Lung (tissue), 11 donors: ENCODE measurements at regions not wholly inside any gene's neighbourhood (a gene's known extent, or its start where the extent isn't known, plus 50 kb on each side); places are given as distances from the start of the nearest gene placed in this dataset.

Experiments
- ATAC-seq: fragments of 200-7000 bp; cut with Tn5 transposase; one replicate; pipeline ENCODE4 v1.9.1; 2020; ENCODE audit warnings: moderate number of reproducible peaks; ENCODE audit not compliant: insufficient read depth, low FRiP score
- DNase-seq, 3 donors: peaks; one replicate each; pipeline ENCODE4 v3.0.0-alpha.2; 2013 to 2017
- H3K27ac ChIP-seq, 2 donors: one replicate each; pipeline ENCODE4 v1.5.1; 2013; ENCODE audit warnings: mild to moderate bottlenecking in 2 of 2, moderate library complexity in 2 of 2, control low read depth in 1 of 2, inconsistent platforms in 1 of 2, low read depth in 1 of 2, low read length in 1 of 2
- H3K27me3 ChIP-seq, 3 donors: one replicate each; pipeline ENCODE4 v1.5.1; 2013; ENCODE audit warnings: low read length in 2 of 3; ENCODE audit not compliant: control insufficient read depth in 3 of 3, insufficient read depth in 3 of 3
- H3K36me3 ChIP-seq, 4 donors: one replicate each; pipeline ENCODE4 v1.5.1; 2013; ENCODE audit warnings: low read length in 4 of 4, mild to moderate bottlenecking in 1 of 4, moderate library complexity in 1 of 4; ENCODE audit not compliant: control insufficient read depth in 4 of 4, insufficient read depth in 4 of 4
- H3K4me1 ChIP-seq, 5 donors: one replicate each; pipeline ENCODE4 v1.5.1; 2013; ENCODE audit warnings: low read length in 5 of 5, mild to moderate bottlenecking in 2 of 5, moderate library complexity in 1 of 5; ENCODE audit not compliant: control insufficient read depth in 5 of 5, insufficient read depth in 5 of 5
- H3K4me3 ChIP-seq: one replicate; pipeline ENCODE4 v1.5.1; 2013; ENCODE audit warnings: mild to moderate bottlenecking, control low read depth, moderate library complexity
- H3K9ac ChIP-seq, 2 donors: one replicate each; pipeline ENCODE4 v1.5.1; 2013; ENCODE audit warnings: low read length in 2 of 2, control low read depth in 1 of 2; ENCODE audit not compliant: insufficient read depth in 1 of 2
- H3K9me3 ChIP-seq, 4 donors: one replicate each; pipeline ENCODE4 v1.5.1; 2013; ENCODE audit warnings: low read length in 3 of 4, mild to moderate bottlenecking in 1 of 4, moderate library complexity in 1 of 4; ENCODE audit not compliant: control insufficient read depth in 4 of 4, insufficient read depth in 3 of 4
- CTCF ChIP-seq: IDR thresholded peaks from 2 replicates; pipeline ENCODE4 v1.5.1; 2012; ENCODE audit warnings: mild to moderate bottlenecking; ENCODE audit errors: control extremely low read depth, extremely low read depth
- WGBS, 2 donors: extraction: QIAGEN DNeasy Blood & Tissue Kit; methylation state at CpG; one replicate each; pipeline ENCODE4 v1.1.7; 2013; 5-methylcytosine and 5-hydroxymethylcytosine counted together
- donor health status: control.
- donor health status: control.
- donor health status: Bipolar disorder and iron deficiency.
- donor health status: healthy.
- donor health status: DM: yes; HTN: yes; CAD: no.

DNA sequence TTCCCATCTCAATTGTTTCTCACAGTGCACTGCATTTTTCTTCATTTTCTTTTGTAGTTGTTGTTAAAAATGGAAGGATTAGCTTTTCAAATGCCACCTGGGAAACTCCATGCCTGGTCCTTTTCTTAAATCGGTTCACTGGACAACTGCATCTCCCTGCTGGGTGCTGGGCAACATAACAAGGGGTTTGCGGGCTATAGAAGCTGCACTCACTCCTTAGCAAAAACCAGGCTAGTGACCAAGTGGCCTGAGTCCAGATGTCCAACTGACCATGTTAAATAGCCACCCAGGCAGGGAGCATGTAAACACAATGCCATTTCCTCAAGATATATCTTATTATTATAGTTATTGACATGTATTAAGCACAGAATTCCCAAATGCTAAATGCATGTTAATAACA, 264.9 kb downstream of the ICOS start:
- ATAC-seq (no peak), DNase-seq (no peak)
- Histone ChIP-seq H3K4me1 (peaks cover 0 to 7% (median 0%) of the 10 kb centered on the region in 5 donors), H3K9me3 (no peaks in the 10 kb centered on the region), H3K9ac (no peak overlapping the region), H3K27me3 (no peaks in the 10 kb centered on the region), H3K27ac (no peak overlapping the region), H3K4me3 (no peak overlapping the region), H3K36me3 (no peaks in the 10 kb centered on the region)
- no peak for TF ChIP-seq CTCF
- WGBS, 2 donors, result 92 to 95% methylated on average over 2 of the region's 2 CpGs

GRCh38 chr2:204202253-204202652, 265.7 kb downstream of the ICOS start:
- 73 to 89% methylated on average over 1 of the region's 1 CpG for WGBS, 2 donors
- H3K27ac ChIP-seq, result no peak overlapping the region
- DNase-seq (no peak), ATAC-seq (no peak)
- TF ChIP-seq CTCF, result no peak
- no peaks in the 10 kb centered on the region for H3K27me3 ChIP-seq
- H3K9ac ChIP-seq, result no peak overlapping the region
- peaks cover 0 to 7% (median 0%) of the 10 kb centered on the region in 5 donors for H3K4me1 ChIP-seq
- no peak overlapping the region for H3K4me3 ChIP-seq
- H3K36me3 ChIP-seq, result no peaks in the 10 kb centered on the region
- H3K9me3 ChIP-seq, result no peaks in the 10 kb centered on the region

DNA sequence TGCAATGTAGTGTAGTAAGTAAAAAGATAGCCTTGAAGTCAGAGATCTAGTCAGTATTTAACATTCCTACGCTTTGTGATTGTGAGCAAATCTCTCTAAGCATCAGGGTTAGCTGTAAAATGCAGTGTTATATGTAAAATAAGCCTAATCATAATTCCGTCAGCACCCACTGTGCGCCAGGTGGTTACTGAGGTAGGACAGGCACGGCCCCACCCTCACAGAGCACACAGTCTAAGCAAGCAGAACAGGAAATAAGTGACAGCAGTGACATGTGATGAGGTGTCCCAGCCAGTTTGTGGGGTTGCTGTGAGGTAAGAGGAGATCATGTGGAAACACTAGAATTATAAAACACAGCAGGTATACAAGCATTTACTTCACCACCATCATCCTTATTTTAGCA, 267.1 kb downstream of the ICOS start:
- Histone ChIP-seq H3K27ac (no peak overlapping the region), H3K27me3 (no peaks in the 10 kb centered on the region), H3K9me3 (no peaks in the 10 kb centered on the region), H3K9ac (no peak overlapping the region), H3K4me3 (no peak overlapping the region), H3K36me3 (no peaks in the 10 kb centered on the region), H3K4me1 (peaks cover 0 to 18% (median 4%) of the 10 kb centered on the region in 5 donors)
- WGBS, 2 donors, result 75 to 83% methylated on average over 4 of the region's 4 CpGs
- no peak for DNase-seq
- TF ChIP-seq CTCF, result no peak
- no peak for ATAC-seq

DNA sequence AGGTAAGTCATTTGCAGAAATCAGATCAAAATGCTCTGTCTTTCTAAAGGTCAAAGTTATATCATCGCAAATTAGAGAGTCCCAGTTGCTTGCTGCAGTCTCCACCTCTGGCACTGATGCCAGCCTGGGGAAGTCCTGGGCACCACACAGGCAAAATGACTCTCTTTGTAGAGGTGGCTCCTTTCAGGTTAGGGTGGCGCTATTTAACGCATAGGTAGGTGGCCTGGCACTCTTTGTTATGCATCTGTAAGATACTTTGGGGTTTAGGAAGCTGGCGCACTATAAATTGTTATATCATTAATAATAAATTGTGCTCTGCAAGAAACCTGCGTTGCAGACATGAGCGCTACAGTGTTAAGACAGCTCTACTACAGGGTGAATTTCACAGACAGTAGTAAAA, 268.5 kb downstream of the ICOS start:
- H3K4me3 ChIP-seq, result no peak overlapping the region
- no peaks in the 10 kb centered on the region for H3K9me3 ChIP-seq
- H3K9ac ChIP-seq, result no peak overlapping the region
- H3K4me1 ChIP-seq, result peaks cover 0 to 25% (median 4%) of the 10 kb centered on the region in 5 donors
- no peaks in the 10 kb centered on the region for H3K36me3 ChIP-seq
- 88 to 91% methylated on average over 6 of the region's 6 CpGs for WGBS, 2 donors
- H3K27me3 ChIP-seq, result no peaks in the 10 kb centered on the region
- TF ChIP-seq CTCF, result no peak
- ATAC-seq (no peak), DNase-seq (no peak)
- no peak overlapping the region for H3K27ac ChIP-seq
